HCT116 (cell line): ENCODE measurements at regions not wholly inside any gene's neighbourhood (a gene's known extent, or its start where the extent isn't known, plus 50 kb on each side); places are given as distances from the start of the nearest gene placed in this dataset.

Source experiments
- ATAC-seq: fragments of 200-7000 bp; cut with Tn5 transposase; 2 replicates; pipeline ENCODE4 v1.9.1; 2020; ENCODE audit warnings: mild to moderate bottlenecking, moderate library complexity
- BruUV-seq: library from RNA; stranded (reverse); fragments of 400-500 nt; replicated peaks from 2 replicates; lab custom pipeline; 2021; lab: Mats Ljungman, UMichigan
- CTCF ChIA-PET: fragments of 300-600 bp; sonication (Branson Sonifier 250); formaldehyde crosslinking; loops from one replicate; lab custom pipeline; 2021; ENCODE audit warnings: antibody characterized with exemption; lab: Charles Lee
- POLR2A ChIA-PET: fragments of 300-600, 350-600 bp; sonication (Branson Sonifier 250); formaldehyde crosslinking; loops from one replicate; lab custom pipeline; 2021; ENCODE audit warnings: antibody characterized with exemption; lab: Charles Lee
- RAD21 ChIA-PET, 2 experiments: fragments of 300-600 bp; sonication (Branson Sonifier 250); formaldehyde crosslinking; loops; one replicate each; lab custom pipeline; 2023; ENCODE audit warnings: low total read pairs in 2 of 2; ENCODE audit not compliant: uncharacterized antibody in 2 of 2, unreplicated experiment in 2 of 2, low non-redundant PET in 1 of 2; lab: Charles Lee
- DNase-seq: peaks from one replicate; pipeline ENCODE4 v3.0.0-alpha.2; 2010; ENCODE audit warnings: low read depth, low spot score
- H2AFZ ChIP-seq: fragments of 200-600 bp; shearing (Covaris generic), sonication (generic); 2 replicates; pipeline ENCODE4 v1.6.1; 2017; ENCODE audit warnings: low read depth, mixed run types, mixed read lengths, antibody characterized with exemption, low read length; ENCODE audit not compliant: poor library complexity, severe bottlenecking
- H3K27ac ChIP-seq: 2 replicates; pipeline ENCODE4 v1.5.1; 2012; ENCODE audit warnings: low read depth, low read length
- H3K27me3 ChIP-seq: fragments of 200-600 bp; sonication (generic); 2 replicates; pipeline ENCODE4 v1.6.1; 2016; ENCODE audit warnings: mixed run types, low read length, mixed read lengths; ENCODE audit not compliant: insufficient read depth
- H3K36me3 ChIP-seq, 2 experiments: fragments of 200-500 bp in 1 of 2; fragments of 200-600 bp in 1 of 2; sonication (Bioruptor generic) in 1 of 2; sonication (generic) in 1 of 2; 2 replicates each; pipeline versions ENCODE4 v1.5.1 to v1.6.1; 2014 to 2016; ENCODE audit warnings: low read length in 2 of 2, inconsistent platforms in 1 of 2, mixed read lengths in 1 of 2, mixed run types in 1 of 2; ENCODE audit not compliant: insufficient read depth in 2 of 2, control insufficient read depth in 1 of 2
- H3K4me1 ChIP-seq, 2 experiments: fragments of 200-600 bp in 1 of 2; sonication (generic) in 1 of 2; 2 replicates each; pipeline versions ENCODE4 v1.5.1 to v1.6.1; 2012 to 2017; ENCODE audit warnings: low read length in 2 of 2, inconsistent platforms in 1 of 2, mild to moderate bottlenecking in 1 of 2, mixed read lengths in 1 of 2, mixed run types in 1 of 2, moderate library complexity in 1 of 2; ENCODE audit not compliant: insufficient read depth in 2 of 2, control insufficient read depth in 1 of 2
- H3K4me2 ChIP-seq: fragments of 200-600 bp; sonication (generic); 2 replicates; pipeline ENCODE4 v1.6.1; 2017; ENCODE audit warnings: mixed run types, low read length, mixed read lengths
- H3K4me3 ChIP-seq, 2 experiments: fragments of 200-600 bp in 1 of 2; sonication (generic) in 1 of 2; replicated peaks in 1 of 2; 2 replicates each; pipeline ENCODE4 v1.5.1; 2011 to 2016; ENCODE audit warnings: low read length in 2 of 2, control low read depth in 1 of 2, low read depth in 1 of 2, mild to moderate bottlenecking in 1 of 2, mixed read lengths in 1 of 2, mixed run types in 1 of 2
- H3K79me2 ChIP-seq: fragments of 200-600 bp; sonication (generic); 2 replicates; pipeline ENCODE4 v1.6.1; 2017; ENCODE audit warnings: mild to moderate bottlenecking, mixed run types, low read length, moderate library complexity, mixed read lengths; ENCODE audit not compliant: insufficient read depth
- H3K9ac ChIP-seq: fragments of 200-600 bp; sonication (generic); 2 replicates; pipeline ENCODE4 v1.6.1; 2016; ENCODE audit warnings: low read length, mixed read lengths
- H3K9me2 ChIP-seq: fragments of 200-600 bp; sonication (generic), shearing (Covaris generic); 2 replicates; pipeline ENCODE4 v1.6.1; 2017; ENCODE audit warnings: mixed run types, mild to moderate bottlenecking, moderate library complexity; ENCODE audit not compliant: insufficient read depth
- H3K9me3 ChIP-seq, 2 experiments: fragments of 200-500 bp in 1 of 2; fragments of 200-600 bp in 1 of 2; sonication (Bioruptor generic) in 1 of 2; sonication (generic) in 1 of 2; 2 replicates each; pipeline ENCODE4 v1.6.1; 2014 to 2017; ENCODE audit warnings: low read length in 2 of 2, mixed read lengths in 2 of 2, inconsistent platforms in 1 of 2, low read depth in 1 of 2, mild to moderate bottlenecking in 1 of 2, mixed run types in 1 of 2, moderate library complexity in 1 of 2; ENCODE audit not compliant: control insufficient read depth in 1 of 2, insufficient read depth in 1 of 2
- H4K20me1 ChIP-seq: fragments of 200-600 bp; sonication (generic), shearing (Covaris generic); 2 replicates; pipeline ENCODE4 v1.6.1; 2017; ENCODE audit warnings: mixed run types, mild to moderate bottlenecking, moderate library complexity; ENCODE audit not compliant: insufficient read depth
- CBX3 ChIP-seq: IDR thresholded peaks from 2 replicates; pipeline ENCODE4 v1.6.1; 2012; ENCODE audit warnings: low read depth
- ELF1 ChIP-seq: IDR thresholded peaks from 2 replicates; pipeline ENCODE4 v1.6.1; 2012; ENCODE audit warnings: low read depth, borderline replicate concordance
- EZH2phosphoT487 ChIP-seq: fragments of 200-600 bp; IDR thresholded peaks from 2 replicates; pipeline ENCODE4 v1.6.1; 2018; ENCODE audit warnings: antibody characterized with exemption, borderline replicate concordance
- POLR2A ChIP-seq: IDR thresholded peaks from 2 replicates; pipeline ENCODE4 v1.7.0; 2011; ENCODE audit warnings: borderline replicate concordance; ENCODE audit not compliant: insufficient read depth, insufficient read length; ENCODE audit errors: extremely low read depth
- intact Hi-C: fragments of 100-400 bp; cut with micrococcal nuclease; formaldehyde crosslinking; loops from 2 replicates; pipeline ENCODE4 v1.10.0; 2022
- TF ChIP-seq, protein P1 (sequence below), 3 experiments: fragments of 200-600 bp in 1 of 3; sonication (generic) in 1 of 3; IDR thresholded peaks in 2 of 3; conservative IDR thresholded peaks in 1 of 3; 2 replicates each; pipeline ENCODE4 v1.5.1; 2012 to 2017; ENCODE audit warnings: low read depth in 2 of 3, low read length in 2 of 3, antibody characterized with exemption in 1 of 3, borderline replicate concordance in 1 of 3, control low read depth in 1 of 3, mild to moderate bottlenecking in 1 of 3, mixed read lengths in 1 of 3, mixed run types in 1 of 3, moderate library complexity in 1 of 3; ENCODE audit not compliant: insufficient read depth in 1 of 3

DNA sequence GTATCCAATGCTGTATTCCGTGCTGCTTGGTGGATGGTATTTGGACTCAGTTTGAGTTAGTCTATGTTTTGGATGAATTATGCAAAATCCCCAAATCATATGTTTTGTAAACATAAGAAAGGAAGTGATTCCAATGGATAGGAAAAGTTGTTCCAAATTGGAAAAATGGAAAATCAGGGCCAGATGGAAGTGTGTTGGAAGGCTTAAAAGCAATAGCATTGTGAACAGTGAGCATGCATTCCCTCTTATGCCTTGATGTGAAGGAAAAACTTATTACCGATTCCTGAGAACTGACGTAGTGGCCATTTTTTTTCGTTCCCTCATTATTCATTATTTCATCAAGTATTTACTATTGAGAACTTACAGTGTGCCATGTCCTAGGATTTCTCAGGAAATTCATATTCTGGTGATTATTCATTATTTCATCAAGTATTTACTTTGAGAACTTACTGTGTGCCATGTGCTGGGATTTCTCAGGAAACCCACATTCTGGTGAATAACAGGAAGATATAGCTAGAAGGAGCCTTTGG, 144.1 kb upstream of the TPRG1 start:
- TF ChIP-seq ELF1 = no peak
- TF ChIP-seq POLR2A = no peak
- TF ChIP-seq, protein P1, sequence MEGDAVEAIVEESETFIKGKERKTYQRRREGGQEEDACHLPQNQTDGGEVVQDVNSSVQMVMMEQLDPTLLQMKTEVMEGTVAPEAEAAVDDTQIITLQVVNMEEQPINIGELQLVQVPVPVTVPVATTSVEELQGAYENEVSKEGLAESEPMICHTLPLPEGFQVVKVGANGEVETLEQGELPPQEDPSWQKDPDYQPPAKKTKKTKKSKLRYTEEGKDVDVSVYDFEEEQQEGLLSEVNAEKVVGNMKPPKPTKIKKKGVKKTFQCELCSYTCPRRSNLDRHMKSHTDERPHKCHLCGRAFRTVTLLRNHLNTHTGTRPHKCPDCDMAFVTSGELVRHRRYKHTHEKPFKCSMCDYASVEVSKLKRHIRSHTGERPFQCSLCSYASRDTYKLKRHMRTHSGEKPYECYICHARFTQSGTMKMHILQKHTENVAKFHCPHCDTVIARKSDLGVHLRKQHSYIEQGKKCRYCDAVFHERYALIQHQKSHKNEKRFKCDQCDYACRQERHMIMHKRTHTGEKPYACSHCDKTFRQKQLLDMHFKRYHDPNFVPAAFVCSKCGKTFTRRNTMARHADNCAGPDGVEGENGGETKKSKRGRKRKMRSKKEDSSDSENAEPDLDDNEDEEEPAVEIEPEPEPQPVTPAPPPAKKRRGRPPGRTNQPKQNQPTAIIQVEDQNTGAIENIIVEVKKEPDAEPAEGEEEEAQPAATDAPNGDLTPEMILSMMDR (IDR thresholded peaks at IDR 0.05 in 2 of 3, conservative IDR thresholded peaks at IDR 0.05 in 1 of 3; ENCODE audit: borderline replicate concordance in 1 of 3, insufficient read depth in 1 of 3, low read depth in 2 of 3, low read length in 2 of 3) = no peak

DNA sequence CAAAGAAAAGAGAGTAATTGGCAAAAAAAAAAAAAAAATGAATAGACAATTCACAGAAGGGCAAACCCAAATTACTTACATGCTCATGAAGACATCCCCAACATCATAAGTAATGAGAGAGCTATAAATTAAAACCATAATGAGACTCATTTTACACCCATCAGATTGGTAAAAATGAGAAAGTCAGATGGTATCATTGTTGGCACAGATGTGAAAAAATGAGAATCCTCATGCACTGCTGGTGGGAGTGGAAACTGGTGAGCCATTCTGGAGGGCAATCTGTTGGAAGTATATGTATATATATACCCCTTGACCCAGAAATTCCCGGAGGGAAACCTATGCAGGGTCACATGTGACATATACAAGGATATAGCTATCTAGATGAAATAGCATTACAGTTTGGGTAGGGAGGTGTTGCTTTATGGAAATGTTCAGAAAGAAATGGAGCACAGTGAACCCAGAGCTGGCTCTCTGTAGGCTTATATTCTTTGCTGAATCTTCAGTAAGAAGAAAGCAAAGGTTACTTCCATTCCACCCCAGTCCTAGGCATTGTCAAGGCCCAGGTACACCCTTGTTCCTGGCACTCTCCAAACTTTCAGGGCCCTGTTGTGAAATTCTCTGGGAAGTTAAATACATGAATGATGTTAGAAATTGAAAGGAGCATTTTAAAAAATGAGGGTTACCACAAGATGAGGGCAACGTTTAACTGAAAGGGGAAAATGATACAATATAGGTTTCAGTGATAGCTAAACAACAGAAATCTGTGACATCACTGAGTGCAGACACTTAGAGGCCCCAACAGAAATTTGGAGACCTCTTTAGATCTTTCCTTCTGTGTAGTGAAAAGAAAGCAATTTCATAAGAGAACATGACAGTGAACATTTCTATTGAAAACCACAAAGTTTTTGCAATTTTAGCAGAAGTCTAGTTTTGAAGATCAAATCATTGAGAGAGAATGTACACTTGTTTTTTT, 132.7 kb upstream of the TPRG1 start:
- CTCF ChIA-PET = no interaction called here
- Histone ChIP-seq H3K9ac (no peak overlapping the region), H3K27me3 (no peaks in the 10 kb centered on the region), H3K9me2 (no peaks in the 10 kb centered on the region), H3K36me3 (no peaks in the 10 kb centered on the region), H3K4me2 (no peak overlapping the region), H3K4me1 (no peaks in the 10 kb centered on the region), H3K27ac (no peak overlapping the region), H2AFZ (no peak overlapping the region), H3K79me2 (no peaks in the 10 kb centered on the region), H4K20me1 (no peaks in the 10 kb centered on the region), H3K9me3 (no peaks in the 10 kb centered on the region), H3K4me3 (no peak overlapping the region)
- intact Hi-C loops = no loop called here
- no peak for DNase-seq
- RAD21 ChIA-PET = no interaction called here
- POLR2A ChIA-PET = no interaction called here
- TF ChIP-seq EZH2phosphoT487 = no peak
- TF ChIP-seq CBX3 = no peak
- BruUV-seq = no TSS peak
- ATAC-seq = no peak

More for the DNA sequence above, 144.1 kb upstream of the TPRG1 start:
- H4K20me1 ChIP-seq = no peaks in the 10 kb centered on the region
- ChIA-PET POLR2A (no interaction called here), CTCF (interaction anchor here (0.9 kb wide), 1 partner anchor 14 kb away, joined by 3 read pairs; no protein-coding TSS in a partner anchor), RAD21 (no interaction called here)
- intact Hi-C loops = no loop called here
- peaks cover 0 to 8% of the 10 kb centered on the region in 2 experiments; a peak in 2 of 4 replicates for H3K4me1 ChIP-seq
- H3K4me2 ChIP-seq = no peak overlapping the region
- no TSS peak for BruUV-seq
- DNase-seq (no peak), ATAC-seq (no peak)
- H3K4me3 ChIP-seq = no peak overlapping the region
- no peaks in the 10 kb centered on the region for H3K27me3 ChIP-seq
- no peaks in the 10 kb centered on the region for H3K79me2 ChIP-seq
- H3K27ac ChIP-seq = no peak overlapping the region
- no peaks in the 10 kb centered on the region for H3K9me3 ChIP-seq
- H3K9ac ChIP-seq = no peak overlapping the region
- H2AFZ ChIP-seq = no peak overlapping the region
- H3K36me3 ChIP-seq = no peaks in the 10 kb centered on the region
- H3K9me2 ChIP-seq = no peaks in the 10 kb centered on the region
